Astrocyte (in vitro differentiated cells and primary cell): ENCODE measurements at regions not wholly inside any gene's neighbourhood (a gene's known extent, or its start where the extent isn't known, plus 50 kb on each side); places are given as distances from the start of the nearest gene placed in this dataset.

Source experiments
- DNase-seq: peaks from one replicate; pipeline ENCODE4 v3.0.0-alpha.2; 2010; ENCODE audit warnings: low read depth
- FAIRE-seq: peaks from 2 replicates; lab custom pipeline; 2011; peaks lifted over from hg19 to GRCh38; lab: Jason Lieb, UNC
- H2AFZ ChIP-seq: 2 replicates; pipeline ENCODE4 v1.6.0; 2012; ENCODE audit warnings: low read depth, low read length, inconsistent platforms
- H3K27ac ChIP-seq: 2 replicates; pipeline ENCODE4 v1.5.1; 2011; ENCODE audit warnings: low read depth, low read length, inconsistent platforms
- H3K27me3 ChIP-seq: 2 replicates; pipeline ENCODE4 v1.6.0; 2011; ENCODE audit warnings: low read length, inconsistent platforms; ENCODE audit not compliant: insufficient read depth
- H3K36me3 ChIP-seq: 2 replicates; pipeline ENCODE4 v1.5.1; 2011; ENCODE audit warnings: low read length, inconsistent platforms; ENCODE audit not compliant: insufficient read depth
- H3K4me1 ChIP-seq: 2 replicates; pipeline ENCODE4 v1.5.1; 2011; ENCODE audit warnings: low read length, inconsistent platforms; ENCODE audit not compliant: insufficient read depth
- H3K4me2 ChIP-seq: 2 replicates; pipeline ENCODE4 v1.6.0; 2012; ENCODE audit warnings: low read length, inconsistent platforms
- H3K4me3 ChIP-seq: 2 replicates; pipeline ENCODE4 v1.5.1; 2011; ENCODE audit warnings: low read depth, mild to moderate bottlenecking, low read length, inconsistent platforms; ENCODE audit not compliant: insufficient read depth
- H3K79me2 ChIP-seq: 2 replicates; pipeline ENCODE4 v1.6.0; 2012; ENCODE audit warnings: mild to moderate bottlenecking, low read length, inconsistent platforms; ENCODE audit not compliant: insufficient read depth
- H3K9ac ChIP-seq: 2 replicates; pipeline ENCODE4 v1.6.0; 2012; ENCODE audit warnings: mild to moderate bottlenecking, low read length, inconsistent platforms
- H3K9me3 ChIP-seq: 2 replicates; pipeline ENCODE4 v1.5.1; 2012; ENCODE audit warnings: low read depth, mild to moderate bottlenecking, low read length, inconsistent platforms; ENCODE audit not compliant: insufficient read depth
- H4K20me1 ChIP-seq: 2 replicates; pipeline ENCODE4 v1.6.0; 2012; ENCODE audit warnings: low read length, inconsistent platforms; ENCODE audit not compliant: insufficient read depth
- H3K27ac Mint-ChIP-seq: one replicate; pipeline ENCODE4 v1.8.0; 2021; ENCODE audit warnings: mild to moderate bottlenecking, mixed read lengths; ENCODE audit not compliant: unreplicated experiment
- H3K27me3 Mint-ChIP-seq: one replicate; pipeline ENCODE4 v1.8.0; 2021; ENCODE audit warnings: low read depth, mixed read lengths; ENCODE audit not compliant: unreplicated experiment
- H3K36me3 Mint-ChIP-seq: one replicate; pipeline ENCODE4 v1.8.0; 2021; ENCODE audit warnings: low read depth, mixed read lengths; ENCODE audit not compliant: unreplicated experiment
- H3K4me1 Mint-ChIP-seq: one replicate; pipeline ENCODE4 v1.8.0; 2021; ENCODE audit warnings: low read depth, mixed read lengths; ENCODE audit not compliant: unreplicated experiment
- H3K4me3 Mint-ChIP-seq: one replicate; pipeline ENCODE4 v1.8.0; 2021; ENCODE audit warnings: mild to moderate bottlenecking, moderate library complexity, mixed read lengths; ENCODE audit not compliant: unreplicated experiment
- H3K9me3 Mint-ChIP-seq: one replicate; pipeline ENCODE4 v1.8.0; 2021; ENCODE audit warnings: mild to moderate bottlenecking, mixed read lengths; ENCODE audit not compliant: unreplicated experiment
- CTCF ChIP-seq: IDR thresholded peaks from 2 replicates; pipeline ENCODE4 v1.5.1; 2011; ENCODE audit warnings: low read depth, mild to moderate bottlenecking, inconsistent platforms, low read length, moderate library complexity; ENCODE audit not compliant: insufficient read depth
- EZH2 ChIP-seq: IDR thresholded peaks from 2 replicates; pipeline ENCODE4 v1.6.1; 2012; ENCODE audit warnings: mild to moderate bottlenecking, low read length, inconsistent platforms; ENCODE audit not compliant: insufficient read depth

- Mint-ChIP-seq H3K27ac (no peak overlapping the region), H3K36me3 (no peaks in the 10 kb centered on the region), H3K4me1 (peaks cover 11% of the 10 kb centered on the region), H3K9me3 (no peaks in the 10 kb centered on the region), H3K4me3 (no peak overlapping the region), H3K27me3 (no peaks in the 10 kb centered on the region)
- H3K27me3 ChIP-seq, result no peaks in the 10 kb centered on the region
- H4K20me1 ChIP-seq, result no peaks in the 10 kb centered on the region
- DNase-seq, result no peak
- no peak overlapping the region for H3K4me3 ChIP-seq
- TF ChIP-seq EZH2 (no peak), CTCF (no peak)
- no peaks in the 10 kb centered on the region for H3K36me3 ChIP-seq
- no peak overlapping the region for H3K27ac ChIP-seq
- no peak overlapping the region for H2AFZ ChIP-seq
- no peaks in the 10 kb centered on the region for H3K79me2 ChIP-seq
- H3K9me3 ChIP-seq, result no peaks in the 10 kb centered on the region
- no peaks in the 10 kb centered on the region for H3K4me1 ChIP-seq
- FAIRE-seq, result no peak
- H3K9ac ChIP-seq, result no peak overlapping the region
- H3K4me2 ChIP-seq, result no peak overlapping the region
Measured at GRCh38 chr2:18644115-18644462, 54.7 kb upstream of the NT5C1B start.

DNA sequence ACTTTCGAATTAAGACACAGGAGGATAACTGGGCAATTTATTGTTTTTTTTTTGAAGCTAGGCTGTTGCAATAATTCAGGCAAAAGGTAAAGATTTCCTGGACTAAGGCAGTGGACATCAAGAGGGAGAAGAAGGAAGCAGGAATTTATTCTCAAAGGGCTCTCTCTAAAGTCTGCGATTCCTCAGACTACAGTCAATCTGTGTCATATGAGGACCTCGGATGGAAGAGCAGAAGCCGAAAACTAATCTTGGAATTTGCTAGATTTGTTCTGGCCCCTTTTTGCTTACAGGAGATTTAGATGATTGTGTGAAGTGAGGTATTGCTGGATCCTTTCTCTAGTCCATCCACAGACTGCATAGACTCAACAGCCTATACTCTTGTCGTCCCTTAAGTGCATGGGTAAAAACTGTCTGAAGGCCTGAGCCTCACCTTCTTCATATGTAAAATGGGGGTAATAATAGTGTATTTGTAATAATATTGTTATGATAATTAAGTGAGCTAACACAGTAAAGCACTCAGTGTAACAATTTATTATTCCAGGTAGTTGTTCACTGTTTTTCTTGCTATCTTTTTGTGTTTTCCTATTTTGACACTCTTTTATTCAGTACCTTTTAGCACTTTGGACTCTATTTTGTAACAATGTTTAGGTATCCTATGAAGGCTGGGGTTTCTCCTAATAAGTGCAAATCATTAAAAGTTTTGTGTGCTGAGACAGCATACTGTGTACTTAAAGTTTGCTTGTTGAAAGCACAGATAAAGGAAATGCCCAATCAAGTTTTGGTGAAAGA is 54.2 kb upstream of the NT5C1B start:
- H3K4me3 ChIP-seq, result no peak overlapping the region
- FAIRE-seq (no peak), DNase-seq (no peak)
- H3K9ac ChIP-seq, result no peak overlapping the region
- no peak overlapping the region for H3K27ac ChIP-seq
- Mint-ChIP-seq H3K27me3 (no peaks in the 10 kb centered on the region), H3K4me3 (no peak overlapping the region), H3K9me3 (no peaks in the 10 kb centered on the region), H3K4me1 (peaks cover 11% of the 10 kb centered on the region), H3K27ac (no peak overlapping the region), H3K36me3 (peaks cover under 1% of the 10 kb centered on the region)
- no peak overlapping the region for H3K4me2 ChIP-seq
- H3K79me2 ChIP-seq, result no peaks in the 10 kb centered on the region
- H3K27me3 ChIP-seq, result no peaks in the 10 kb centered on the region
- no peaks in the 10 kb centered on the region for H3K9me3 ChIP-seq
- H2AFZ ChIP-seq, result no peak overlapping the region
- TF ChIP-seq EZH2, result no peak
- no peak for TF ChIP-seq CTCF
- no peaks in the 10 kb centered on the region for H3K4me1 ChIP-seq
- no peaks in the 10 kb centered on the region for H4K20me1 ChIP-seq
- H3K36me3 ChIP-seq, result no peaks in the 10 kb centered on the region

- FAIRE-seq, result no peak
- Histone ChIP-seq H3K4me2 (no peak overlapping the region), H3K79me2 (no peaks in the 10 kb centered on the region), H3K9ac (no peak overlapping the region), H2AFZ (no peak overlapping the region), H3K9me3 (no peaks in the 10 kb centered on the region), H3K27ac (no peak overlapping the region), H3K36me3 (no peaks in the 10 kb centered on the region), H4K20me1 (no peaks in the 10 kb centered on the region), H3K27me3 (no peaks in the 10 kb centered on the region), H3K4me3 (no peak overlapping the region), H3K4me1 (no peaks in the 10 kb centered on the region)
- Mint-ChIP-seq H3K4me3 (no peak overlapping the region), H3K4me1 (peaks cover 9% of the 10 kb centered on the region), H3K36me3 (peaks cover 2% of the 10 kb centered on the region), H3K9me3 (no peaks in the 10 kb centered on the region), H3K27me3 (no peaks in the 10 kb centered on the region), H3K27ac (no peak overlapping the region)
- no peak for DNase-seq
- TF ChIP-seq CTCF (no peak), EZH2 (no peak)
Measured at GRCh38 chr2:18641823-18642222, 52.5 kb upstream of the NT5C1B start.
